ENCODE measurements at regions not wholly inside any gene's neighbourhood (a gene's known extent, or its start where the extent isn't known, plus 50 kb on each side); places are given as distances from the start of the nearest gene placed in this dataset.

DNA sequence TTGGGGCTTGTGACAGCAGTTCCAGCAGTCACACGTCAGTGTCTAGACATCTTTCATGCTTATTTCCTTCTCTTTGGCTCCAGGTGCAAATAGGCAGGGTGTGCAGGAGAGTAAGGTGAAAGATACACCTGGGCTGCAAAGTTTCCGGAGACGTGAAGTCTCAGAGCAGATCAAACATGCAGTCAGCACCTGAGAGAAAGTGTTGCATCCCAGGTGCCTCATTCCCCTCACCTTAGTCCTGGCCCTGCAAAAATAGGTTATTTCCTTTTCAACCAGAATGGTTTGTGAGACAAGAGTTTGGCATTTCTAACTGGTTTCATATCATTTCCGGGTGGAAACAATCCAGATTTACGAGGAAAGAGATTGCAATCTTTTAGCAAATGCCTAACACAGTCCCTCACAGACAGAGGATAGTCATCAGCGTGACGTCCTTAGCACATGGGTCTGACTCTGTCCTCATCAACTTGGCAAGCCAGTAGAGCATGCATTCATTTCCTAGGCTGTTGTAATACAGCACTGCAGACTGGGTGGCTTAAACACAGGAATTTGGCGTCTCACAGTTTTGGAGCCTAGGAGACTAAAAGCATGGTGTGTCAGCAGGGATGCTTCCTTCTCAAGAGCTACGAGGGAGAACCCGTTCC is 58.2 kb upstream of the ARRDC4 start:
- no peak overlapping the region for H3K4me3 ChIP-seq (ENCODE audit: low read depth, low read length)
- TF ChIP-seq, protein P1, sequence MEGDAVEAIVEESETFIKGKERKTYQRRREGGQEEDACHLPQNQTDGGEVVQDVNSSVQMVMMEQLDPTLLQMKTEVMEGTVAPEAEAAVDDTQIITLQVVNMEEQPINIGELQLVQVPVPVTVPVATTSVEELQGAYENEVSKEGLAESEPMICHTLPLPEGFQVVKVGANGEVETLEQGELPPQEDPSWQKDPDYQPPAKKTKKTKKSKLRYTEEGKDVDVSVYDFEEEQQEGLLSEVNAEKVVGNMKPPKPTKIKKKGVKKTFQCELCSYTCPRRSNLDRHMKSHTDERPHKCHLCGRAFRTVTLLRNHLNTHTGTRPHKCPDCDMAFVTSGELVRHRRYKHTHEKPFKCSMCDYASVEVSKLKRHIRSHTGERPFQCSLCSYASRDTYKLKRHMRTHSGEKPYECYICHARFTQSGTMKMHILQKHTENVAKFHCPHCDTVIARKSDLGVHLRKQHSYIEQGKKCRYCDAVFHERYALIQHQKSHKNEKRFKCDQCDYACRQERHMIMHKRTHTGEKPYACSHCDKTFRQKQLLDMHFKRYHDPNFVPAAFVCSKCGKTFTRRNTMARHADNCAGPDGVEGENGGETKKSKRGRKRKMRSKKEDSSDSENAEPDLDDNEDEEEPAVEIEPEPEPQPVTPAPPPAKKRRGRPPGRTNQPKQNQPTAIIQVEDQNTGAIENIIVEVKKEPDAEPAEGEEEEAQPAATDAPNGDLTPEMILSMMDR (IDR thresholded peaks at IDR 0.05; ENCODE audit: low read depth, low read length): no peak

DNA sequence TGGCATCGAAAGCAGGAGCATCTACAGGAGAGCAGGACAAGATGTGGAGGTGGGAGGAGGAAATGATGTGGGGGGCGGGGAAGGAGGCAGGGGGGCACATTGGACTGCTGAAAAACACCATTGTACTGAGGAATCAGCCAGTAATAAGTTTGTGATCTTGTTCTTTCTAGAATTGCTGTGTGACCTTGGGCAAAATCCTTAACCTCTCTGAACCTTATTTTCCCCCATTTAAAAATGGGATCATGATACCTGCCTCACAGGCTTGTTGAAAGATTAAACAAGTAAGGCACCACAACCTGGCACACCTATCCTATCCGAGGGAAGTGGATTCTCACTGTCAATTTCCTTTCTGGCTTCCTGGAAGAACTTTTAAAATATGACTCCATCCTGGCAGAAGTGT is 56.9 kb upstream of the ARRDC4 start:
- H3K4me3 ChIP-seq (ENCODE audit: low read depth, low read length): no peak overlapping the region
- TF ChIP-seq, protein P1 (IDR thresholded peaks at IDR 0.05; ENCODE audit: low read depth, low read length): no peak

DNA sequence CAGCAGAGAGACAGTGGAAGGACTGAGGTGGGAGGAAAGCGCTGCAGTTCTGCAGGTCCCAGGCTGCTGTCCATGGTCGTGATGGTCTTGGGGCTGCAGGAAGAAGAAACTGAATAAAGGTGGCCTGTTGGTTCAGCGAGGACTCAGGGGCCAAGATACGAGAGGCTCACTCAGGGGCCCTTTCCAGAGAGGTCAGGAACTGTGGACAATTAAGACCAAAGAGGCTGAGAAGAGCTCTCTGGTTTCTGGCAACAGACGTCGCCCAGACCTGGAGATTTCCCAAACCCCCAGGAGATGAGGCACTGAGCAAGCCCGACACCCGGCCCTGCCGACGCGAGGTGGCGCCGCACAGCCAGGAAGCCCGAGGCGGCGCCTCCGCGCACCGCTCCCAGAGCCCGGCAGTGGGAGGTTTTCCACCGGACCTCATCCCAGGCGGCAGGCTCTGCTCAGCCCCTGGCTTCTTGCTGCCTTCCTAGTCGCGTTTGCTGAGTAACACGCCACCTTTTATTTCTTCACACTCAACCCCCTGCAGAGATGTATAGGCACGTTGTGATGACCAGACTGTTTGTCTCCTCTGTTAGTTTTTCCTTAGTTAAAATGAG is 56.4 kb upstream of the ARRDC4 start:
- no peak overlapping the region for H3K4me3 ChIP-seq (ENCODE audit: low read depth, low read length)
- TF ChIP-seq, protein P1 (IDR thresholded peaks at IDR 0.05; ENCODE audit: low read depth, low read length): peak; percentile 67

DNA sequence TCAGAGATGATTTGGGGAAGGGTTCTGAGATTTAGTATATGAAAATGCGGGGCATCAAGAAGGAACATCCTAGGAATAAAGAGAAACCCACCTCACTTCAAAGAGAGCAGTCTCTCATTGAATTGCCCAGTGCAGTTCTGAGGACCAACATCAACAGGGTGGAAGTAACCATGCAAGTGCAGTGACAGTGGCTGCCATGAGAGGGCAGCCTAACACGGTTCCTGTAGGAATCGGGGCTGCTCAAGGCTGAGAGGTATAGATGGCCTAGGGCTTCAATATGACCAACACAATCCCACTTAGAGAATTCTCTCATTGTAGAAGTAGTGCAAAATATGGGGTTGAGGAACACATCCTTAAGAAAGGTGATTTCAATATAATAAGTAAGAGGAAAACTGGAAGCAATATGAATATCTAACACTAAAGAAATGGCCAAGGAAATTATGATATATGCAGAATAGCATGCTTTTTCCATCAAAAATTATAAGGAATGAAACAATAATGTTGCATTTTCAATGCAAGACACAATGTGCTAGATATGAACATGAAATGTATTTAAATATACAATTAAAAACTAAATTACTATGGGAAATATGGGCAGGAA is 51.1 kb upstream of the ARRDC4 start:
- no peak overlapping the region for H3K4me3 ChIP-seq (ENCODE audit: low read depth, low read length)
- TF ChIP-seq, protein P1 (IDR thresholded peaks at IDR 0.05; ENCODE audit: low read depth, low read length): peak; percentile 88

Data from WI38 (cell line).